Activated CD4-positive, alpha-beta T cell treated with anti-CD3 and anti-CD28 coated beads, Interleukin-2, Interleukin-4, amounts not matched to agents 100 ng/mL and 50 ng/mL, durations not matched to agents 16 hours and 8 hours (primary cell): ENCODE measurements at regions not wholly inside any gene's neighbourhood (a gene's known extent, or its start where the extent isn't known, plus 50 kb on each side); places are given as distances from the start of the nearest gene placed in this dataset.

Experiments
- DNase-seq: peaks from one replicate; pipeline ENCODE4 v3.0.0-alpha.2; 2020; ENCODE audit warnings: low spot score

DNA sequence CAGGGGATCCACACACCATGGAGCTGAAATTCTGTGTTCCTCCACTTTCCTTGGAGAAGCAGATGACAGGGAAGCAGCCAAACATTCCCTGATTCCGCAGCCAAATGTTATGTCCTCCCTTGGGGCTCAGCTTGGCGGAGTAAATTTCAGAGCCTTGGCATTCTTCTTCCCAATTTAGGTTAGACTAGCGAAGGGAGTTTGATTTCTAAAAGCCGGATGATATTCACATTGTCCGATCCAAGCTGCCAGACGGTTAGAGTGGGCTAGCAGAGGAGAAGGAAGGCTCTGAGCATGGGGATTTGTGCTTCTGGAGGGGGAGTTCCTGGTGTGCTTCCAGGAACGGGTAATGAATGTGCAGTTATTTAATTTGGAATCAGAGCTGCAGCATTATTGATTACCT is 380.4 kb upstream of the EEF2KMT start:
- no peak for DNase-seq

GRCh38 chr16:5477251-5477650 is 379.7 kb upstream of the EEF2KMT start:
- DNase-seq: no peak

- no peak for DNase-seq
Measured at GRCh38 chr16:5472552-5472951, 375.0 kb upstream of the EEF2KMT start.

DNA sequence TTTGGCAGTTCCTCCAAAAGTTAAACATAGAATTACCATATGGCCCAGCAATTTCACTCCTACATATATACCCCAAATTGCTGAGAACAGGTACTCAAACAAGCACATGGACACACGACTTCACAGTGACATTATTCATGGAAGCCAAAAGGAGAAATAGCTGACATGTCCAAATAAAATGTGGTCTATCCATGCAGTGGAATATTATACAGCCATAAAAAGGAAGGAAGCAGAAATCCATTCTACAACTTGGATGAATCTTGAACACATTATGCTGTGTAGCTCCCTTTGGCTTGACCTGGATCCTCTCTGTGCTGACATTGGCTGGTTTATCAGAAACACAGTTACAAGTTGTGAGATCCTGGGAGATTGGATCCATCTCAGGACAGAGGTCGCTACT is 370.9 kb upstream of the EEF2KMT start:
- DNase-seq: no peak

DNA sequence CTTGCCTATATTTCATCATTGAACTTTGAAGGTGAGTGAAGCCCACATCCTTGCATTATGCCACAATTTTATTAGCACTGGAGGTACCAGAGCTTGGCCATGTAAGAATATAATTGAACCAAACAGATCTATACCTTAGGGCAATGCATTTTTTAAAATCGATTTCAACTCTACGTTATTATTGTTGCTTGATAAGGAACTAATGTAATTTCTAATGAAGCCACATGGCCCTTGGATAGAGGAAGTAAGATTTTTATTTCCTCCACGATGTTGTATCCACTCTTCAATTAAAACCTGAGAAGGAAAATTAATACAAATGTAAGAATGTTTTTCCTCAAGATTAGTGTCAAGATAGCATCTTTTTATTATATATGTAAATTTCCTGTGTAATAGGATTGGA is 370.0 kb upstream of the EEF2KMT start:
- no peak for DNase-seq

DNA sequence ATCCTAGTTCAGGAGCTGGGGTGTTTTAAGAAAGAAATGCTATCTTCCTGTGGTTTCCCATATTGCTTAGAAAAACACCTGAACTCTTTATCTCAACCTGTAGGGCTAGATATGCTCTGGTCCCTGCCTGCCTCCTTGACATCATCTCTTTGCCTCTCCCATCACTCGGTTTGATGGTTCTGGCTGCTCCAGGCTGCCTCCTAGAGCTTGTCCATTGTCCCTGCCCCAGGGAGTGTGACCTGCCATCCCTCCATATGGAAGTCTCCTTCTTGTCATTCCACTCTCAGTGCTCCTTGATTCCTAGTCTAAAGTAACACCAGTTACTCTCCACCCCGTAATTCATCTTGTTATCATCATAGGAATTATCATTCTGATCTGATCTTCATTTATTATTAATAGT is 369.0 kb upstream of the EEF2KMT start:
- no peak for DNase-seq

GRCh38 chr16:5465714-5466113 is 368.1 kb upstream of the EEF2KMT start:
- DNase-seq: no peak

GRCh38 chr16:5463820-5464219 is 366.2 kb upstream of the EEF2KMT start:
- no peak for DNase-seq

GRCh38 chr16:5461574-5461973 is 364.0 kb upstream of the EEF2KMT start:
- no peak for DNase-seq

GRCh38 chr16:5461141-5461540 is 363.5 kb upstream of the EEF2KMT start:
- DNase-seq: no peak

- DNase-seq: no peak
Measured at GRCh38 chr16:5460701-5461100, 363.1 kb upstream of the EEF2KMT start.

- no peak for DNase-seq
Measured at GRCh38 chr16:5459863-5460262, 362.3 kb upstream of the EEF2KMT start.

GRCh38 chr16:5455110-5455509 is 357.5 kb upstream of the EEF2KMT start:
- DNase-seq: no peak

GRCh38 chr16:5454349-5454748 is 356.8 kb upstream of the EEF2KMT start:
- no peak for DNase-seq

DNA sequence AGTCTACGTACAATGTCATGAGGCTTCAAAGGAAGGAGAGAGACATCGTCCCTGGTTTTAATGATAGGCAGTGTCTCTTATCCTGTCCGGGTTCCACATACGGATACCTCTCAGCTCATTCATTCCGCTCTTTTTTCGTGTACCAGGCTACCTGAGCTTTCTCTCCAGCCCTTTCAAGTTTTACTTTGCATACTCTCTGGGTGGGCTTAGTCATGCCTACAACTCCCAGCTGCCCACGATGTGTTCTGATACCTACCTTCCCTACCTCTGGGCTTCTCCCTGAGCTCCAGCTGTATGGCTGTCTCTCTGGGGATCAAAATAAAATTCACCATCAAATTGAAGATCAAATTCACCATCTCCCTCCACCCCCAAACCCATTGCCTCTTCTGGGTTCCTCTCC is 354.0 kb upstream of the EEF2KMT start:
- no peak for DNase-seq

- no peak for DNase-seq
Measured at GRCh38 chr16:5450409-5451104, 353.0 kb upstream of the EEF2KMT start.

GRCh38 chr16:5449901-5450300 is 352.3 kb upstream of the EEF2KMT start:
- DNase-seq: no peak

DNA sequence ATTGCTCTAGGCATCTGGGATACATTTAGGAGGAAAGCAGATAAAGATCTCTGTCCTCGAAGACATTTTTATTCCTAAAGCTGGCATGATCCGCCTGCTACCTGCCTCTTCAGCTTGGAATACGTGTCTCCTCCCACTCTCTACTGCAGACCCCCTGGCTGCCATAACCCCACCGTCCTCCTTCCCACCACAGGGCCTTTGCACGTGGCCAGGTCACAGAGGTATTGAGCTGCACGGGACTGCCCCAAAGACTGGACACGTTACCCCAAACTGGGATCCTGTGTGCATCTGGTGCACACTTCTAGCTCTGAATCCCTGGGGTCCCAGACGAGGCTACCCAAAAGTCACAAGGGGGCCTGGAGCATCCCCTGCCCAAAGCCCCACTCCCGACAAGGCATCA is 351.2 kb upstream of the EEF2KMT start:
- no peak for DNase-seq

DNA sequence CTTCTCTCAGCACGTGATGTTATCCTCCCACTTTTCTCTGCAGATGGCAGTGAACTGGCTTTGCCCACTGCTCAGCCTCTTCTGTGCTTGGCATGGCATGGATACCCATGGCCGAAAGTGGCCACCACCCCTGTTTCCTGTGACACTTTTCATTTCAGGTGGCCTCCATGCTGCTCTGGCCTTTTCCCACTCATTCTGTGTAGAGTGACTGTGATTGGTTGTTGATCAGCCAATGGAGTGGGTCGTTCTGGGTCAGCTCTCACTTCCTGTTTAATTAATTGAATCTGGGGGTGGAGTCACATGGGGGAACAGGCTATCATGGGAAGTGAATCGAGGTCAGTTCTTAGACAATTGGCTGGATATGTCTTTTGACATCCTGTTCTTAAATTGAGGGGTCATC is 350.1 kb upstream of the EEF2KMT start:
- DNase-seq: no peak

GRCh38 chr16:5446623-5447240 is 349.1 kb upstream of the EEF2KMT start:
- no peak for DNase-seq

- no peak for DNase-seq
Measured at GRCh38 chr16:5444189-5444588, 346.6 kb upstream of the EEF2KMT start.

GRCh38 chr16:5442986-5443385 is 345.4 kb upstream of the EEF2KMT start:
- no peak for DNase-seq

- DNase-seq: no peak
Measured at GRCh38 chr16:5442054-5442453, 344.5 kb upstream of the EEF2KMT start.

- DNase-seq: no peak
Measured at GRCh38 chr16:5438591-5438990, 341.0 kb upstream of the EEF2KMT start.
